VCaP (cell line): ENCODE measurements at regions not wholly inside any gene's neighbourhood (a gene's known extent, or its start where the extent isn't known, plus 50 kb on each side); places are given as distances from the start of the nearest gene placed in this dataset.
A peak's percentile ranks its signal among the peaks of the same experiment; 100 is the strongest.
"Not testable (repeated sequence)": the region's sequence is repeated elsewhere in the genome, so short reads cannot be mapped to it uniquely, and the experiment has no call there.

Experiments used
- H3K27ac ChIP-seq: fragments of 450-650 bp; 2 replicates; pipeline ENCODE4 v1.5.1; 2017
- TF ChIP-seq, protein P1 (sequence below): fragments of 450-650 bp; conservative IDR thresholded peaks from 2 replicates; pipeline ENCODE4 v1.5.1; 2017; ENCODE audit warnings: mild to moderate bottlenecking, moderate library complexity

DNA sequence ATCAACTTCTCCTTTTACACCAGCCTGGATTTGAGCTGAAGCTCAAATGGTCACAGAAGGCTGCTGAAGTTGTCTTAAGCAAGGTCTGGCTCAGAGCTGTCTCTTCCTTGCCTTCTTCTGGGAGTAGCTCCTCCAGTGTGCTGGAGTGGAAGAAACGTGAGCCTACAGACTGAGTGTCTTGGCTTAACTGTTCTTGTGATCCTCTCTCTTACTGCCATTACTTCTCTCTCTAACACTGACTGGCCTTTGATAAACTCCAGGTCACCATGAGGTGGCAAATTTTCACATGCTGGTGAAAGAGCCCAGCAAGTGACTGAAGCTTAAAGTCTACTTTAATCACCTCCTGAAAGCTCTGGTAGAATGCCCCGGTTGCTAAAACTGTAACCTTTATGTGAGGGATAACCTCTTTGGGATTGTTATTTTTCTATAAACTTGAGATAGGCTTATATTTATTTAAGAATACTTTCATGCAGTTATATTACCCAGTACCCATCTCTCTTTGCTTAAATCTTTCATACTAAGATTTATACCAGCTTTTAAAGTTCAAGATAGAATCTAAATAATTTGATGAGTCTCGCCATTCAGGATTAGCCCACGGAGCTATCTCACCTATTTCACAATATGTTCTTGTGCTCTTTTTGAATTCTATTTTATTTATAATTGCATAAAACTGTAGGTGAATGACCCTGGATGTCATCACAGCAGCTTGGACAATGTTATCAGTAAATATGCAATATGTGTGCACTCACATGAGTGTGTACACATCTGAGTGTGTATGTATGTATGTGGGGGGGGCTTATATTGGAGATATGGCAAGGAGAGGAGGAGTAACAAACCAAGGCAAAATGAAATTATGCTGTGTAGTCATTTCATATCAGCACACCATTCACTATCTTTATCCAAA lies 924.0 kb downstream of the LTN1 start:
- TF ChIP-seq, protein P1, sequence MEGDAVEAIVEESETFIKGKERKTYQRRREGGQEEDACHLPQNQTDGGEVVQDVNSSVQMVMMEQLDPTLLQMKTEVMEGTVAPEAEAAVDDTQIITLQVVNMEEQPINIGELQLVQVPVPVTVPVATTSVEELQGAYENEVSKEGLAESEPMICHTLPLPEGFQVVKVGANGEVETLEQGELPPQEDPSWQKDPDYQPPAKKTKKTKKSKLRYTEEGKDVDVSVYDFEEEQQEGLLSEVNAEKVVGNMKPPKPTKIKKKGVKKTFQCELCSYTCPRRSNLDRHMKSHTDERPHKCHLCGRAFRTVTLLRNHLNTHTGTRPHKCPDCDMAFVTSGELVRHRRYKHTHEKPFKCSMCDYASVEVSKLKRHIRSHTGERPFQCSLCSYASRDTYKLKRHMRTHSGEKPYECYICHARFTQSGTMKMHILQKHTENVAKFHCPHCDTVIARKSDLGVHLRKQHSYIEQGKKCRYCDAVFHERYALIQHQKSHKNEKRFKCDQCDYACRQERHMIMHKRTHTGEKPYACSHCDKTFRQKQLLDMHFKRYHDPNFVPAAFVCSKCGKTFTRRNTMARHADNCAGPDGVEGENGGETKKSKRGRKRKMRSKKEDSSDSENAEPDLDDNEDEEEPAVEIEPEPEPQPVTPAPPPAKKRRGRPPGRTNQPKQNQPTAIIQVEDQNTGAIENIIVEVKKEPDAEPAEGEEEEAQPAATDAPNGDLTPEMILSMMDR = no peak
- no peak overlapping the region for H3K27ac ChIP-seq

DNA sequence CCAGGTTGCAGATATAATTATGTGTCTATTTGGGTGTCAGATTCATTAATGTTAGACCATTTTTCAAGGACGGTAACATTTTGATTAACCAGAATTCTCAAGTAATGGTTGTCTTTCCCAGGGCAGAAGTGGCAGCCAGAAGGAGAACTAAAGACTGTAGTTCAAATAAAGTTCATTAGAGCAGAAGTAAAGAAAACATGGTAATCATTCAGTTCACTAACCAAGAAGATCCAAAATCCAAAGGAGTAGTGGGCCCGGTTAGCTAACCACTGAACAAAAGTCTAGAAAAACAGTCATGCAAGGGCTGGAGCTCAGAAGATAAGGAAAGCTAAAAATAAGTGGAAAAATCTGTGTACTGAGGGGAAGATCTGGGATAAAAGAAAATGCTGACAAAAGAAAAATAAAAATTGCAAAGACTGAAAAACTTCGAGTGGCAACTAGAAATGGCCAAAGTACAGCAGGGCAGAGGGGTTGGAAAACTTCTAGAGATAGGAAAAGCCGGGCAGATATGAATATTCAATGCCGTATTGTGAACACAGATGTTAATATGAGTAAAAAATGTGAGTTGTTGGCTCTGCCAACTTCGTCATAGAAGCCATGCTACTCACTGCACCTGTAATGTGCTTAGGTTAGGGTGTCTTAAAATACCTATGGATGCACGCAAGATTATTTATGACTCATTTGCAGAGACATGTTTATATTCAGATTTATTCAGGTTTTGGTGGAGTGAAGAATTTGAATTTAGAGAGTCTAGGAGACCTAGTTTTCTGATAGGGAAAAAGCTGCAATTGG lies 925.9 kb downstream of the LTN1 start:
- H3K27ac ChIP-seq = no peak overlapping the region

DNA sequence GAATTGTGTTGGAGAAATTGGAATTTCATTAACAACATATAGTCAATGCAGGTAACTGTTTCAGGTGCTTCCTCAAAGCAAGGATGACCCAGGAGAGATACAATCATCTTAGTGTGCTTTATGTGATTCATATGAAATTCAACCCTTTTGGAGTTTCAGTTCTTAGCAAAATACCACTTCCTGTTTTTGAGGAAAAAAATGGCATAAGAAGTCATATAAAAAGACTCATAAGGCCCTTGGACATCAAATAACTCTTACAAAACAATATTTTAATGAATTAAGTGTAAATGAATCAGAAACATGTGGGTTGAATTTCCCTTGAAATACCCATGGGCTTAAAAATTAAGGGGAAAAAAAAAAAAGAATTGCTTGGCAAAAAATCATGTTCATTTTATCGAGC lies 926.6 kb downstream of the LTN1 start:
- TF ChIP-seq, protein P1 = no peak
- H3K27ac ChIP-seq = no peak overlapping the region

More for the DNA sequence above, 925.9 kb downstream of the LTN1 start:
- TF ChIP-seq, protein P1 = no peak

DNA sequence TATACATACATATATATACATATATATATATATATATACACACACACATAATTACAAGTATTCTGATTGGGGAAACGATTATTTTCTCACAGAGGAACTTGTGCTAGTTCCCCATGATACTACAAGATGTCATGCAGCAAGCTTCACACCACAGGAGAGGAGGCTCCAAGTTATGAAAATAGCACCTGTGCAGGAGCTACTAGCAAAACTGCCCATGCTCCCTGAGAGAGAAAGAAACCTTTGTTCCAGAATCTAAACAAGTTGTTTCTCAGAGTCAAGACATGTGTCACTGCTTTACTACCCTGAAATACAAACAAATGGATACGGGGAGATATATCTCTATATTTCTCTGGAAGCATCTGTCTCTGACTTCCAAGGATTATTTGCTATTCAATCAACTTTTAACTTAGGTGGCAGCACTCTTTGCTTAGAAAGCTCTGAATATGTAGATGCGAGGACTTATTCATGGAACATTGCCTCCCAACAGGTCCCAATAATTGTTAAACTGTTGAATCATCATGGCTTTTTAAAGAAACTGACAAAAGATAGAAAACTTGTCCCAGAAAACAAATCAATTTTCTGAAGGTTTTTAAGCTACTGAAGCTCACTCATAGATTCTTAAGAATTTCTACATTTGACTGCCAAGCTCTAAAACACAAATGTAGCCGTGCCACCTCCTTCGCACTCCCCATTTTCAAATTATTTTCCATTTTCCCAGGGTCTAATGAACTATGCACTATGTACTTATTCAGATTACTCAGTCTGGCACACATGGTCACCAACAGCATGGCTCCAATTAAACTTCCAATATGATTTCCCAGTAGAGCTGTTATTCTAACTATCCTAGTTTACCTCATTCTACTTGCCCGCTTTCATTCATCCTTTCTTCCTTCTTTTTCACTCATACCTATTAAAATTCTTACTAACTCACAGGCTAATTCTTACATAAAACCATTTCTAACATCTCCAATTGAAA lies 929.1 kb downstream of the LTN1 start:
- H3K27ac ChIP-seq = no peak overlapping the region
- TF ChIP-seq, protein P1 = no peak

DNA sequence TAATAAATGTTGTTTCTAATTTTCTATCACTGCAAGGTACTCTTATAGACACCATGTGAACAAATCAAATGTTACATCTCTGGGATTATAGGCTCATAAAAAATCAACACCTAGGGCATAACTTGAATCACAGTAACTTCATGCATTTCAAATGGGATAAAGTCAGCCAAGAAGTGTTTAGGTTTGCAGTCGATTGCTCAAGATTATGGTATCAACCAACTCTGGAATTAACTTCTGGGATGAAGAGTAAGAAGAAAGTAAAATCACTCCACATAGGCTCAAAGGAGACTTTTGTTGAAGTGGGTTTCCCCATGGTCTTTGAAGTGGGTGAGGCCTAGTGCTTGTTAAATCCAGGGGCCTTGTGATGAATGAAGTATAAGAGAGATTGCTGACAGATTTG lies 939.7 kb downstream of the LTN1 start:
- not testable (repeated sequence) for H3K27ac ChIP-seq

DNA sequence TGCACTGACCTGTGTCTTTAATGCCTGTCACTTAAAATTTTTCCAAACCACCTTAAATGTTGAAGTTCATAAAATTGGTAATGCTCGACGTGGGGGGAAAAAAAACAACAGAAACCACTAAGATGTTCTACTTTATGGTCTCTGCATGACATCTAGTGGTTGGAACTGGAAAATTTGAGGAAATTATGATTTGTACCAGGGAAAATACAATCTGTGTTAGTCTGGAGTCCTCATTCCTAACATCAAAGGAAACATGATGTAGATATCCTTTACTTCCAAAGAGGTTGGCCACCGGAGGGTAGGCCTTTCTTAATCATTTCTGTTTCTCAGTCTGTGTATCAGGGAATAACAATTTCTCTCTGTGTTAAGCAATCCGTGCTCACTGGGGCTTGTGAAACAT lies 941.0 kb downstream of the LTN1 start:
- TF ChIP-seq, protein P1 = peak; percentile 86
- peak overlapping the region; percentile 17; the same call in 1 of the 2 replicates for H3K27ac ChIP-seq

DNA sequence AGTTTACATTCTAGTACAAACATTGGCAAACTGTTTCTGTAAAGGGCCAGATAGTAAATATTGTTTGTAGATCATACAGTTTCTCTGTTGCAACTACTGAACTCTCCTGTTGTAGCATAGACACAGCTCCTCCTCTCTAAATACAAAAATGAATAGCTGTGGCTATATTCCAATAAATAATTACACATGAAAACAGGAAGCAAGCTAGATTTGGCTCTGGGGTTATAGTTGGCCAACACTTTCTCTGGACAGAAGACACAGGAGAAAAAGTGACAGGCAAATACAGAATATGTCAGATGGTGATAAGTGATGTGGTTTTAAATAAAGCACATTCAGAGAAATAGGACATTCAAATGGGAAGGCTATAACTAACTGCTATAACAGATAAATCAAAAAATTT lies 957.0 kb downstream of the LTN1 start:
- H3K27ac ChIP-seq = peak overlapping the region; percentile 86

DNA sequence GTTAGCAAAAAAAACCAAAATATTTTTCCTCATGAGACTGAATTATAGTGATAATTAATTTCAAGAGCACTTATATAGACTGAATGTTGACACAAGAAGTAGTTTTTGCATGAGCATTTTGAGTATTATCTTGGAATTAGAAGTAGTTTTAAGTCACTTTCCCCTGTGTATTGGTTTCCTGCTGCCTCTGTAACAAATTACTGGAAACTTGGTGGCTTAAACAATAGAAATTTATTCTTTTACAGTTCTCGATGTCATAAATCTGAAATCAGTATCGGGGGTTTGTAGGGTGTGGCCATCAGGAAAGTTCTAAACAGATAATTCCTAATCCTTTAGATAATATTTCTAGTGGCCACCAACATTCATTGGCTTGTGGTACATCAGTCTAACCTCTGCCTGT lies 957.8 kb downstream of the LTN1 start:
- H3K27ac ChIP-seq = peak overlapping the region; percentile 86

DNA sequence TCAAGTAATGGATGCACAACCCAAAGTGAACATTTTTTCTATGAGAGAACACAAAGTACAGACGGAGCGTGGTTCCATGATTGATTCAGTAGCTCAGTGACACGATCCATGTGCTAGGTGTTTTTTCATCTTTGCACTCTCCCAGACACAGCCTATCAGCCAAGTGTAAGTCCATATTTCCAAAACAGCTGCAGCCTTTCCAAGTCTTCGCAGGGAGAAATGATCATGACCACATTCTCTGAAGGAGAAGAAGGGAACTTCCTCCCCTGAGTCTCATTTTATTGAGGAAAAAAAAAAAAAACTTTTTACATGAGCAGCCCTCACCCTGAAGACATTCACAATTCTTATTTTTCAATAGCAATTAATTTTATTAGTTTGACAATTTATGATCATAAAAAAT lies 958.3 kb downstream of the LTN1 start:
- peak overlapping the region; percentile 86 for H3K27ac ChIP-seq

DNA sequence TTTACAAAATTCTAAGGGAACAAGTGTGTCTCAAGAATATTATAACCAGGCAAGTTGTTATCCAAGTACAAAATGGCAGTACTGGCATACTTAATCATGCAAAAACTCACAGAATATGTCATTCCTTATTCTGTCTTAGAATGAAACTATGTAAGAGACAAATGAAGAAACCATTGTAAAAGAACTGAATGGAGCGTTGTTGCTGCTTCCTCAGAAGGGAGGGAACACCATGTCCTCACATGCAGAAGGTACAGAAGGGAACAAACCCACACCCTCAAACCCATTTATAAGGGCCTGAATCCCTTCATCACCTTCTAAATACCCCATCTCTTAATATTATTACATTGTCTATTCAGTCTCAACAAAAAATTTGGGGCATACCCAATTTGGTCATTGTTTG lies 960.0 kb downstream of the LTN1 start:
- H3K27ac ChIP-seq = peak overlapping the region; percentile 86

DNA sequence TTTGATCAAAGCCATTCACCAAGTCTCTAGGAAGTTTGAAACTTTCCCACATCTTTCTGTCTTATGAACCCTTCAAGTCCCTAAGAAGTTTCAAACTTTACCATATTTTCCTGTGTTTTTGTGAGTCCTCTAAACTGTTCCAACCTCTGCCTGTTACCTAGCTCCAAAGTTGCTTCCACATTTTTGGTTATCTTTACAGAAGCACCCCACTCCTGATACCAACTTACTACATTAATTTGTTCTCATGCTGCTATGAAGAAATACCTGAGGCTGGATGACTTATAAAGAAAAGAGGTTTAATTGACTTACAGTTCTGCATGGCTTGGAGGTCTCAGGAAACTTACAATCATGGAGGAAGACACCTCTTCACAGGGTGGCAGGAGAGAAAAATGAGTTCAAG lies 961.6 kb downstream of the LTN1 start:
- H3K27ac ChIP-seq = not testable (repeated sequence)
